ENCODE measurements at regions not wholly inside any gene's neighbourhood (a gene's known extent, or its start where the extent isn't known, plus 50 kb on each side); places are given as distances from the start of the nearest gene placed in this dataset.

- H3K4me1 ChIP-seq (replicated peaks in 1 of 2), result peaks cover 0 to 6% of the 10 kb centered on the region in 2 donors
- no peak overlapping the region for H3K4me3 ChIP-seq
- no peaks in the 10 kb centered on the region for H3K9me3 ChIP-seq (replicated peaks in 1 of 3)
- no peak overlapping the region for H3K27ac ChIP-seq
- WGBS, 4 donors, result 80 to 86% (median 84%) methylated on average over 2 of the region's 2 CpGs
- intact Hi-C loops (cut with DNase I), result no loop called here
- no peaks in the 10 kb centered on the region for H3K36me3 ChIP-seq (replicated peaks in 1 of 2)
- H3K27me3 ChIP-seq, result no peaks in the 10 kb centered on the region
- TF ChIP-seq POLR2A (IDR thresholded peaks at IDR 0.05) (no peak), CTCF (IDR thresholded peaks at IDR 0.05) (no peak)
- no peak for DNase-seq
Measured at GRCh38 chr10:60453036-60453435, 63.4 kb upstream of the ANK3 start.

GRCh38 chr10:60450291-60450690, 60.6 kb upstream of the ANK3 start:
- H3K27ac ChIP-seq, result no peak overlapping the region
- no peak overlapping the region for H3K4me3 ChIP-seq
- no peaks in the 10 kb centered on the region for H3K27me3 ChIP-seq
- no peaks in the 10 kb centered on the region for H3K36me3 ChIP-seq (replicated peaks in 1 of 2)
- H3K4me1 ChIP-seq (replicated peaks in 1 of 2), result peaks cover 0 to 16% of the 10 kb centered on the region in 2 donors
- 89 to 93% (median 91%) methylated on average over 4 of the region's 4 CpGs for WGBS, 4 donors
- intact Hi-C loops (cut with DNase I), result no loop called here
- H3K9me3 ChIP-seq (replicated peaks in 1 of 3), result no peaks in the 10 kb centered on the region
- TF ChIP-seq CTCF (IDR thresholded peaks at IDR 0.05), result no peak
- TF ChIP-seq POLR2A (IDR thresholded peaks at IDR 0.05), result no peak
- no peak for DNase-seq

- no peak for DNase-seq
- H3K27ac ChIP-seq, result no peak overlapping the region
- no peak overlapping the region for H3K4me3 ChIP-seq
- H3K4me1 ChIP-seq (replicated peaks in 1 of 2), result peaks cover 0 to 16% of the 10 kb centered on the region in 2 donors
- H3K27me3 ChIP-seq, result no peaks in the 10 kb centered on the region
- WGBS, 4 donors, result 90 to 95% (median 95%) methylated on average over 3 of the region's 3 CpGs
- TF ChIP-seq CTCF (IDR thresholded peaks at IDR 0.05) (no peak), POLR2A (IDR thresholded peaks at IDR 0.05) (no peak)
- no peaks in the 10 kb centered on the region for H3K9me3 ChIP-seq (replicated peaks in 1 of 3)
- intact Hi-C loops (cut with DNase I), result loop anchor here in 1 of 2 donors (5.0 kb wide), 1 partner anchor 199 kb away; no protein-coding TSS in a partner anchor
- H3K36me3 ChIP-seq (replicated peaks in 1 of 2), result no peaks in the 10 kb centered on the region
Measured at GRCh38 chr10:60448246-60448645, 58.6 kb upstream of the ANK3 start.

- intact Hi-C loops (cut with DNase I), result loop anchor here in 1 of 2 donors (5.0 kb wide), 1 partner anchor 200 kb away; no protein-coding TSS in a partner anchor
- DNase-seq, result no peak
- H3K9me3 ChIP-seq (replicated peaks in 1 of 3), result no peaks in the 10 kb centered on the region
- TF ChIP-seq POLR2A (IDR thresholded peaks at IDR 0.05) (no peak), CTCF (IDR thresholded peaks at IDR 0.05) (no peak)
- H3K36me3 ChIP-seq (replicated peaks in 1 of 2), result no peaks in the 10 kb centered on the region
- H3K4me3 ChIP-seq, result no peak overlapping the region
- no peak overlapping the region for H3K27ac ChIP-seq
- H3K27me3 ChIP-seq, result no peaks in the 10 kb centered on the region
- 41 to 59% (median 44%) methylated on average over 3 of the region's 3 CpGs for WGBS, 4 donors
- peaks cover 0 to 16% of the 10 kb centered on the region in 2 donors for H3K4me1 ChIP-seq (replicated peaks in 1 of 2)
Measured at GRCh38 chr10:60446851-60447250, 57.2 kb upstream of the ANK3 start.

Measured in adrenal gland (tissue), 9 donors.